ENCODE measurements at regions not wholly inside any gene's neighbourhood (a gene's known extent, or its start where the extent isn't known, plus 50 kb on each side); places are given as distances from the start of the nearest gene placed in this dataset.

DNA sequence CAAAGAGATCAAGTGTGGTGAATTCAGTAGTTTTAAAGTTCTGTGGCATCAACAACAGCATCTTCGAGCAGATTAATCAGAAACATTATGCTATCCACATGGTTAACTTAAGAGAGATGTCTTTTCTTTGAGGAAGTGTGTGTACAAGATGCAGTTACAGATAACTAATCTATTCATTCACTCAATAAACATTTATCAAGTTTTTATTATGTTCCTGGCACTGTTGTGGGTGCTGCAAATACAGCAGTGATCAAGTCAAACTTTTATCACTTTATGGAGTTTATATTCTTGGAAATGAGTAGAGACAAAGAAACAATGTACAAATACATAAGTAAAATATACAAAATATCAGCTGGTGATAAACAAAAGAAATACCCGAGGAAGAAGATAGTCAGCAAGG, 66.4 kb downstream of the ATOH1 start:
- WGBS (ENCODE audit: insufficient coverage, insufficient replicate concordance, low lambda C conversion rate, missing lambda C conversion rate) = 0% methylated on average over 2 of the region's 2 CpGs
- TF ChIP-seq, protein P1, sequence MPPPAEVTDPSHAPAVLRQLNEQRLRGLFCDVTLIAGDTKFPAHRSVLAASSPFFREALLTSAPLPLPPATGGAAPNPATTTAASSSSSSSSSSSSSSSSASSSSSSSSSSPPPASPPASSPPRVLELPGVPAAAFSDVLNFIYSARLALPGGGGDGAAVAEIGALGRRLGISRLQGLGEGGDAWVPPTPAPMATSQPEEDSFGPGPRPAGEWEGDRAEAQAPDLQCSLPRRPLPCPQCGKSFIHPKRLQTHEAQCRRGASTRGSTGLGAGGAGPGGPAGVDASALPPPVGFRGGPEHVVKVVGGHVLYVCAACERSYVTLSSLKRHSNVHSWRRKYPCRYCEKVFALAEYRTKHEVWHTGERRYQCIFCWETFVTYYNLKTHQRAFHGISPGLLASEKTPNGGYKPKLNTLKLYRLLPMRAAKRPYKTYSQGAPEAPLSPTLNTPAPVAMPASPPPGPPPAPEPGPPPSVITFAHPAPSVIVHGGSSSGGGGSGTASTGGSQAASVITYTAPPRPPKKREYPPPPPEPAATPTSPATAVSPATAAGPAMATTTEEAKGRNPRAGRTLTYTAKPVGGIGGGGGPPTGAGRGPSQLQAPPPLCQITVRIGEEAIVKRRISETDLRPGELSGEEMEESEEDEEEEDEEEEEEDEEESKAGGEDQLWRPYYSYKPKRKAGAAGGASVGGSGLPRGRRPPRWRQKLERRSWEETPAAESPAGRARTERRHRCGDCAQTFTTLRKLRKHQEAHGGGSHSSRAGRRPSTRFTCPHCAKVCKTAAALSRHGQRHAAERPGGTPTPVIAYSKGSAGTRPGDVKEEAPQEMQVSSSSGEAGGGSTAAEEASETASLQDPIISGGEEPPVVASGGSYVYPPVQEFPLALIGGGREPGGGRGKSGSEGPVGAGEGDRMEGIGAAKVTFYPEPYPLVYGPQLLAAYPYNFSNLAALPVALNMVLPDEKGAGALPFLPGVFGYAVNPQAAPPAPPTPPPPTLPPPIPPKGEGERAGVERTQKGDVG (CRISPR knock-in tag; IDR thresholded peaks at IDR 0.05) = no peak
- TF ChIP-seq JUND (IDR thresholded peaks at IDR 0.05; ENCODE audit: low read depth, low read length) (no peak), EGR1 (IDR thresholded peaks at IDR 0.05; ENCODE audit: borderline replicate concordance in 1 of 2, low read depth in 2 of 2, low read length in 2 of 2) (no peak), ZNF274 (IDR thresholded peaks at IDR 0.05; ENCODE audit: insufficient read depth, insufficient read length) (no peak), IKZF1 (conservative IDR thresholded peaks at IDR 0.05) (no peak), NBN (IDR thresholded peaks at IDR 0.05) (no peak), KLF5 (IDR thresholded peaks at IDR 0.05; ENCODE audit: partially characterized antibody) (no peak), ASH2L (IDR thresholded peaks at IDR 0.05; ENCODE audit: borderline replicate concordance, low read depth) (no peak)
- TF ChIP-seq, protein P2, sequence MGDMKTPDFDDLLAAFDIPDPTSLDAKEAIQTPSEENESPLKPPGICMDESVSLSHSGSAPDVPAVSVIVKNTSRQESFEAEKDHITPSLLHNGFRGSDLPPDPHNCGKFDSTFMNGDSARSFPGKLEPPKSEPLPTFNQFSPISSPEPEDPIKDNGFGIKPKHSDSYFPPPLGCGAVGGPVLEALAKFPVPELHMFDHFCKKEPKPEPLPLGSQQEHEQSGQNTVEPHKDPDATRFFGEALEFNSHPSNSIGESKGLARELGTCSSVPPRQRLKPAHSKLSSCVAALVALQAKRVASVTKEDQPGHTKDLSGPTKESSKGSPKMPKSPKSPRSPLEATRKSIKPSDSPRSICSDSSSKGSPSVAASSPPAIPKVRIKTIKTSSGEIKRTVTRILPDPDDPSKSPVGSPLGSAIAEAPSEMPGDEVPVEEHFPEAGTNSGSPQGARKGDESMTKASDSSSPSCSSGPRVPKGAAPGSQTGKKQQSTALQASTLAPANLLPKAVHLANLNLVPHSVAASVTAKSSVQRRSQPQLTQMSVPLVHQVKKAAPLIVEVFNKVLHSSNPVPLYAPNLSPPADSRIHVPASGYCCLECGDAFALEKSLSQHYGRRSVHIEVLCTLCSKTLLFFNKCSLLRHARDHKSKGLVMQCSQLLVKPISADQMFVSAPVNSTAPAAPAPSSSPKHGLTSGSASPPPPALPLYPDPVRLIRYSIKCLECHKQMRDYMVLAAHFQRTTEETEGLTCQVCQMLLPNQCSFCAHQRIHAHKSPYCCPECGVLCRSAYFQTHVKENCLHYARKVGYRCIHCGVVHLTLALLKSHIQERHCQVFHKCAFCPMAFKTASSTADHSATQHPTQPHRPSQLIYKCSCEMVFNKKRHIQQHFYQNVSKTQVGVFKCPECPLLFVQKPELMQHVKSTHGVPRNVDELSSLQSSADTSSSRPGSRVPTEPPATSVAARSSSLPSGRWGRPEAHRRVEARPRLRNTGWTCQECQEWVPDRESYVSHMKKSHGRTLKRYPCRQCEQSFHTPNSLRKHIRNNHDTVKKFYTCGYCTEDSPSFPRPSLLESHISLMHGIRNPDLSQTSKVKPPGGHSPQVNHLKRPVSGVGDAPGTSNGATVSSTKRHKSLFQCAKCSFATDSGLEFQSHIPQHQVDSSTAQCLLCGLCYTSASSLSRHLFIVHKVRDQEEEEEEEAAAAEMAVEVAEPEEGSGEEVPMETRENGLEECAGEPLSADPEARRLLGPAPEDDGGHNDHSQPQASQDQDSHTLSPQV (IDR thresholded peaks at IDR 0.05) = no peak
- Histone ChIP-seq H3K4me3 (no peak overlapping the region), H3K9me3 (replicated peaks; ENCODE audit: control insufficient read depth, insufficient read depth, low read length) (no peaks in the 10 kb centered on the region), H3K4me2 (ENCODE audit: control insufficient read depth, insufficient read depth) (no peak overlapping the region), H3K4me1 (ENCODE audit: control insufficient read depth, insufficient read depth, low read length) (no peaks in the 10 kb centered on the region), H2AFZ (ENCODE audit: control insufficient read depth, low read depth, low read length) (no peak overlapping the region), H3K27me3 (replicated peaks in 1 of 2; ENCODE audit: control insufficient read depth in 2 of 2, insufficient read depth in 2 of 2, low read length in 1 of 2) (no peaks in the 10 kb centered on the region), H4K20me1 (ENCODE audit: control insufficient read depth, insufficient read depth) (no peaks in the 10 kb centered on the region), H3K36me3 (ENCODE audit: control insufficient read depth in 2 of 2, insufficient read depth in 2 of 2, low read length in 1 of 2) (no peaks in the 10 kb centered on the region), H3K9ac (ENCODE audit: control insufficient read depth, insufficient read depth, low read length) (no peak overlapping the region), H3K79me2 (ENCODE audit: control insufficient read depth, insufficient read depth, low read length) (no peaks in the 10 kb centered on the region), H3K27ac (ENCODE audit: control insufficient read depth, insufficient read depth) (no peak overlapping the region)
- intact Hi-C loops (cut with micrococcal nuclease; ENCODE audit: unreplicated experiment) (no loop called here), in situ Hi-C loops (cut with MboI) (loop anchor here (10.0 kb wide), 1 partner anchor 230 kb away; no protein-coding TSS in a partner anchor)
- RAD21 ChIA-PET (ENCODE audit: unreplicated experiment) = no interaction called here
- POLR2A ChIA-PET = no interaction called here
- FAIRE-seq (no peak), DNase-seq (ENCODE audit: low read depth, low spot score) (no peak), ATAC-seq (no peak)
- CTCF ChIA-PET = interaction anchor here (0.9 kb wide), 1 partner anchor 103 kb away, joined by 3 read pairs; no protein-coding TSS in a partner anchor
- BruUV-seq (replicated peaks) = no TSS peak
- SMC1A ChIA-PET (ENCODE audit: uncharacterized antibody, unreplicated experiment) = no interaction called here

Measured in GM12878 (cell line).